ENCODE measurements at regions not wholly inside any gene's neighbourhood (a gene's known extent, or its start where the extent isn't known, plus 50 kb on each side); places are given as distances from the start of the nearest gene placed in this dataset.

- no peak overlapping the region for H3K27ac ChIP-seq (ENCODE audit: low read length)
- no peak for DNase-seq
- H3K9me3 Mint-ChIP-seq = peaks cover 8 to 9% of the 10 kb centered on the region in 2 donors
- no peaks in the 10 kb centered on the region for H3K27me3 Mint-ChIP-seq (ENCODE audit: low read depth in 2 of 2)
- no peaks in the 10 kb centered on the region for H3K27me3 ChIP-seq (ENCODE audit: control insufficient read depth, insufficient read depth, low read length)
- H3K4me1 Mint-ChIP-seq = no peaks in the 10 kb centered on the region
- H3K4me3 Mint-ChIP-seq = no peak overlapping the region
- no peaks in the 10 kb centered on the region for H3K36me3 ChIP-seq (ENCODE audit: control insufficient read depth, insufficient read depth, low read length)
- ATAC-seq = no peak
- H3K4me3 ChIP-seq (ENCODE audit: low read length) = no peak overlapping the region
- H3K4me1 ChIP-seq (ENCODE audit: control insufficient read depth, insufficient read depth, low read length) = no peaks in the 10 kb centered on the region
- H3K27ac Mint-ChIP-seq = no peak overlapping the region
- no peaks in the 10 kb centered on the region for H3K9me3 ChIP-seq (ENCODE audit: control insufficient read depth, insufficient read depth, low read length)
- TF ChIP-seq CTCF (IDR thresholded peaks at IDR 0.05) = no peak
- WGBS (ENCODE audit: insufficient coverage) = 95% methylated on average over 10 of the region's 10 CpGs
- H3K36me3 Mint-ChIP-seq = no peaks in the 10 kb centered on the region
- intact Hi-C loops (cut with micrococcal nuclease) = no loop called here
Measured at GRCh38 chr12:24014915-24015832, 65.7 kb upstream of the SOX5 start.

GRCh38 chr12:24014240-24014639, 64.8 kb upstream of the SOX5 start:
- H3K27ac Mint-ChIP-seq = no peak overlapping the region
- 86% methylated on average over 4 of the region's 4 CpGs for WGBS (ENCODE audit: insufficient coverage)
- H3K27me3 Mint-ChIP-seq (ENCODE audit: low read depth in 2 of 2) = no peaks in the 10 kb centered on the region
- intact Hi-C loops (cut with micrococcal nuclease) = no loop called here
- no peak overlapping the region for H3K4me3 Mint-ChIP-seq
- no peak for DNase-seq
- H3K36me3 Mint-ChIP-seq = no peaks in the 10 kb centered on the region
- Histone ChIP-seq H3K4me3 (ENCODE audit: low read length) (no peak overlapping the region), H3K9me3 (ENCODE audit: control insufficient read depth, insufficient read depth, low read length) (no peaks in the 10 kb centered on the region), H3K27me3 (ENCODE audit: control insufficient read depth, insufficient read depth, low read length) (no peaks in the 10 kb centered on the region), H3K4me1 (ENCODE audit: control insufficient read depth, insufficient read depth, low read length) (no peaks in the 10 kb centered on the region), H3K36me3 (ENCODE audit: control insufficient read depth, insufficient read depth, low read length) (no peaks in the 10 kb centered on the region), H3K27ac (ENCODE audit: low read length) (no peak overlapping the region)
- ATAC-seq = no peak
- H3K4me1 Mint-ChIP-seq = no peaks in the 10 kb centered on the region
- TF ChIP-seq CTCF (IDR thresholded peaks at IDR 0.05) = no peak
- peaks cover 8 to 9% of the 10 kb centered on the region in 2 donors for H3K9me3 Mint-ChIP-seq

GRCh38 chr12:24012528-24012927, 63.1 kb upstream of the SOX5 start:
- Histone ChIP-seq H3K4me3 (ENCODE audit: low read length) (no peak overlapping the region), H3K4me1 (ENCODE audit: control insufficient read depth, insufficient read depth, low read length) (no peaks in the 10 kb centered on the region), H3K9me3 (ENCODE audit: control insufficient read depth, insufficient read depth, low read length) (no peaks in the 10 kb centered on the region), H3K27me3 (ENCODE audit: control insufficient read depth, insufficient read depth, low read length) (no peaks in the 10 kb centered on the region), H3K27ac (ENCODE audit: low read length) (no peak overlapping the region), H3K36me3 (ENCODE audit: control insufficient read depth, insufficient read depth, low read length) (no peaks in the 10 kb centered on the region)
- no CpG with 5 or more reads among the region's 1 CpG for WGBS (ENCODE audit: insufficient coverage)
- H3K9me3 Mint-ChIP-seq = peaks cover 3% of the 10 kb centered on the region in 2 donors
- TF ChIP-seq CTCF (IDR thresholded peaks at IDR 0.05) = no peak
- no peak overlapping the region for H3K4me3 Mint-ChIP-seq
- no peaks in the 10 kb centered on the region for H3K36me3 Mint-ChIP-seq
- H3K27ac Mint-ChIP-seq = no peak overlapping the region
- intact Hi-C loops (cut with micrococcal nuclease) = no loop called here
- no peaks in the 10 kb centered on the region for H3K27me3 Mint-ChIP-seq (ENCODE audit: low read depth in 2 of 2)
- no peaks in the 10 kb centered on the region for H3K4me1 Mint-ChIP-seq
- DNase-seq (no peak), ATAC-seq (no peak)
